SU-DHL-6 (cell line): ENCODE measurements at regions not wholly inside any gene's neighbourhood (a gene's known extent, or its start where the extent isn't known, plus 50 kb on each side); places are given as distances from the start of the nearest gene placed in this dataset.

Experiments
- H2AFZ ChIP-seq: fragments of 200-600 bp; sonication (generic); 2 replicates; pipeline ENCODE4 v1.6.1; 2014; ENCODE audit warnings: low read depth, mild to moderate bottlenecking, moderate library complexity, mixed read lengths, antibody characterized with exemption, low read length; ENCODE audit not compliant: severe bottlenecking
- H3F3A ChIP-seq: fragments of 200-600 bp; shearing (Covaris generic); 2 replicates; pipeline ENCODE4 v1.6.0; 2016; ENCODE audit warnings: antibody characterized with exemption, mild to moderate bottlenecking; ENCODE audit not compliant: insufficient read depth
- H3K27ac ChIP-seq: fragments of 200-600 bp; sonication (generic); 2 replicates; pipeline ENCODE4 v1.5.1; 2016; ENCODE audit warnings: low read depth, mild to moderate bottlenecking, low read length, moderate library complexity, mixed read lengths
- H3K27me3 ChIP-seq: fragments of 200-600 bp; sonication (generic), shearing (Covaris generic); 2 replicates; pipeline ENCODE4 v1.6.0; 2014; ENCODE audit warnings: mild to moderate bottlenecking, low read length
- H3K36me3 ChIP-seq: fragments of 200-600 bp; sonication (generic); 2 replicates; pipeline ENCODE4 v1.6.1; 2014; ENCODE audit warnings: mild to moderate bottlenecking, low read length, mixed read lengths
- H3K4me2 ChIP-seq: fragments of 300-600, 200-600 bp; shearing (Covaris generic), sonication (generic); 2 replicates; pipeline ENCODE4 v1.6.0; 2014; ENCODE audit warnings: low read length, low read depth, mild to moderate bottlenecking; ENCODE audit not compliant: poor library complexity, severe bottlenecking
- H3K4me3 ChIP-seq: fragments of 200-600 bp; sonication (generic); 2 replicates; pipeline ENCODE4 v1.5.1; 2014; ENCODE audit warnings: antibody characterized with exemption, low read length, mild to moderate bottlenecking, mixed read lengths; ENCODE audit not compliant: insufficient read depth, poor library complexity, severe bottlenecking
- H3K79me2 ChIP-seq: fragments of 200-600 bp; sonication (generic); 2 replicates; pipeline ENCODE4 v1.6.1; 2014; ENCODE audit warnings: mild to moderate bottlenecking, low read length, moderate library complexity; ENCODE audit not compliant: insufficient read depth
- H3K9ac ChIP-seq: fragments of 200-600 bp; sonication (generic); 2 replicates; pipeline ENCODE4 v1.7.0; 2014; ENCODE audit warnings: mild to moderate bottlenecking, low read length
- H3K9me2 ChIP-seq: fragments of 200-600 bp; sonication (generic); replicated peaks from 2 replicates; pipeline ENCODE4 v1.6.1; 2014; ENCODE audit warnings: low read length; ENCODE audit not compliant: insufficient read depth
- H3K9me3 ChIP-seq: fragments of 200-600 bp; sonication (generic); 2 replicates; pipeline ENCODE4 v1.6.1; 2014; ENCODE audit warnings: low read length, mixed read lengths; ENCODE audit not compliant: insufficient read depth
- H4K20me1 ChIP-seq: fragments of 200-600 bp; sonication (generic); 2 replicates; pipeline ENCODE4 v1.6.1; 2014; ENCODE audit warnings: low read depth, mild to moderate bottlenecking, antibody characterized with exemption, low read length, moderate library complexity, mixed read lengths
- CTCF ChIP-seq: fragments of 200-600 bp; sonication (generic); IDR thresholded peaks from one replicate; pipeline ENCODE4 v1.5.1; 2017; ENCODE audit warnings: antibody characterized with exemption, mild to moderate bottlenecking, low read length, moderate library complexity; ENCODE audit not compliant: insufficient read depth, poor library complexity, severe bottlenecking
- EZH2phosphoT487 ChIP-seq: fragments of 200-600 bp; sonication (generic), shearing (Covaris generic); conservative IDR thresholded peaks from 2 replicates; pipeline ENCODE4 v1.6.1; 2018; ENCODE audit warnings: mild to moderate bottlenecking, antibody characterized with exemption, low read length, moderate library complexity, mixed read lengths

GRCh38 chr10:91711885-91712680 lies 79.2 kb upstream of the PPP1R3C start:
- no peaks in the 10 kb centered on the region for H3K27me3 ChIP-seq
- no peak overlapping the region for H3K4me3 ChIP-seq
- no peaks in the 10 kb centered on the region for H3K9me3 ChIP-seq
- no peak overlapping the region for H2AFZ ChIP-seq
- H3K9ac ChIP-seq: no peak overlapping the region
- no peak for TF ChIP-seq CTCF
- no peak for TF ChIP-seq EZH2phosphoT487
- H3K79me2 ChIP-seq: no peaks in the 10 kb centered on the region
- no peaks in the 10 kb centered on the region for H3F3A ChIP-seq
- H3K27ac ChIP-seq: no peak overlapping the region
- no peak overlapping the region for H3K4me2 ChIP-seq
- no peaks in the 10 kb centered on the region for H4K20me1 ChIP-seq
- H3K36me3 ChIP-seq: no peaks in the 10 kb centered on the region
- no peaks in the 10 kb centered on the region for H3K9me2 ChIP-seq

GRCh38 chr10:91709394-91709798 lies 76.5 kb upstream of the PPP1R3C start:
- Histone ChIP-seq H3F3A (no peaks in the 10 kb centered on the region), H3K27ac (no peak overlapping the region), H2AFZ (no peak overlapping the region), H3K4me3 (no peak overlapping the region), H3K9me3 (no peaks in the 10 kb centered on the region), H3K9ac (no peak overlapping the region), H3K9me2 (no peaks in the 10 kb centered on the region), H3K27me3 (no peaks in the 10 kb centered on the region), H3K79me2 (no peaks in the 10 kb centered on the region), H3K36me3 (no peaks in the 10 kb centered on the region), H4K20me1 (no peaks in the 10 kb centered on the region), H3K4me2 (no peak overlapping the region)
- TF ChIP-seq EZH2phosphoT487: no peak
- no peak for TF ChIP-seq CTCF

DNA sequence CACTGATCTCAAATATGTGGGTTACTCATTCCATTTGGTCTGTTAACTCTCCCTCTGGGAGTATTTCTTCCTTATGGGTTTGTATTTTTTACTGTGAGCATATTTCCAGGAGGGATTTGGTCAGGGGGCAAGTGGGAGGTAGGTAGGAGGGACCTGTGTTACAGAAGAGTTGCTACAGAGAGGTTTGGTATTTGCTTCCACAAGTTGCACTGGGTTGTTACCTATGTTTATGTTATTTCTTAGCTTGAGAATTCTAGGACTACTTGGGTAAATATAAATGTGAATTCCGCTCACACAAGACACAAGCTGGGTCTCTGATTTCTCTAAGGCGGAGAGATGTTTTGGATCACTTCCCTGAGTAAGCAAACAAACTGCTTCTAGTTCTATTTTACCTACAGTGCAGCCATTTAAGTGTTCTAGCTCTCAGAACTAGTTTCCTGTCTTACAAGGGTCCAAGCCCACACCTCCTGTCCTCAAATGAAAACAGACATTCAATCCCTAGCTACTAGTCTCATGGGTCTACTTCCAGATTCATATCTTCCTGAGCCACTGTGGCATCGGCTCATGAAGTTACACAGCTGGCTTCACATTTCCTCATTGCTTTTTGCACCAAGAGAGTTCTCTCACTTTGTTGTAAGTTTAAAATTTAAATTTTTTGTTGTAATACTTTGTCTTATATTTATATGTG lies 75.4 kb upstream of the PPP1R3C start:
- H2AFZ ChIP-seq: no peak overlapping the region
- no peaks in the 10 kb centered on the region for H3K9me2 ChIP-seq
- no peaks in the 10 kb centered on the region for H4K20me1 ChIP-seq
- H3F3A ChIP-seq: no peaks in the 10 kb centered on the region
- no peaks in the 10 kb centered on the region for H3K9me3 ChIP-seq
- H3K9ac ChIP-seq: no peak overlapping the region
- H3K36me3 ChIP-seq: no peaks in the 10 kb centered on the region
- TF ChIP-seq CTCF (no peak), EZH2phosphoT487 (no peak)
- no peaks in the 10 kb centered on the region for H3K27me3 ChIP-seq
- H3K79me2 ChIP-seq: no peaks in the 10 kb centered on the region
- H3K4me3 ChIP-seq: no peak overlapping the region
- H3K4me2 ChIP-seq: no peak overlapping the region
- H3K27ac ChIP-seq: no peak overlapping the region
